Pulmonary artery endothelial cell (primary cell): ENCODE measurements at regions not wholly inside any gene's neighbourhood (a gene's known extent, or its start where the extent isn't known, plus 50 kb on each side); places are given as distances from the start of the nearest gene placed in this dataset.
A peak's percentile ranks its signal among the peaks of the same experiment; 100 is the strongest.
"Not testable (repeated sequence)": the region's sequence is repeated elsewhere in the genome, so short reads cannot be mapped to it uniquely, and the experiment has no call there.

ENCODE experiments used
- DNase-seq: peaks from one replicate; pipeline ENCODE4 v3.0.0-alpha.2; 2011; ENCODE audit warnings: low read depth, low spot score

- no peak for DNase-seq
Observed at GRCh38 chr12:77225373-77225772, 160.0 kb upstream of the E2F7 start.

GRCh38 chr12:77224346-77224745, 159.0 kb upstream of the E2F7 start:
- DNase-seq: no peak

GRCh38 chr12:77222336-77222735, 157.0 kb upstream of the E2F7 start:
- DNase-seq: no peak

DNA sequence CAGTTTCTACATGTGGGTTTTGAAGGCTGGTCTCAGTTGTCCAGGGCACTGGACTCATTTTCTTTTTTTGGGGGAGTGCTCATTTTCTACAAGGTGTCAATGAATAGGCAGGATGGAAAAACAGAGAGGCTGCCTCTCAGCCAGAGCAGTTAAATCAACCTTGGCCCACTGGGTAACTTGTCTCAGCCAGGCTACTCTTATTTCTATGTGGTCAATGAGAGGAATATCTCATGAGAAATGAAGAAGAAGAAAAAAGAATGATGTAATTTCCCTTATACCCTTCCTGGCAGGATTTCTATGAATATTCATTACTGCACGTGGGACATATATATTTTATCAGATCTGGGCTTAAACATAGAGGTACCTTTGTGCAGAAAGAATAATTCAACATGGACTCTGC, 155.2 kb upstream of the E2F7 start:
- no peak for DNase-seq

DNA sequence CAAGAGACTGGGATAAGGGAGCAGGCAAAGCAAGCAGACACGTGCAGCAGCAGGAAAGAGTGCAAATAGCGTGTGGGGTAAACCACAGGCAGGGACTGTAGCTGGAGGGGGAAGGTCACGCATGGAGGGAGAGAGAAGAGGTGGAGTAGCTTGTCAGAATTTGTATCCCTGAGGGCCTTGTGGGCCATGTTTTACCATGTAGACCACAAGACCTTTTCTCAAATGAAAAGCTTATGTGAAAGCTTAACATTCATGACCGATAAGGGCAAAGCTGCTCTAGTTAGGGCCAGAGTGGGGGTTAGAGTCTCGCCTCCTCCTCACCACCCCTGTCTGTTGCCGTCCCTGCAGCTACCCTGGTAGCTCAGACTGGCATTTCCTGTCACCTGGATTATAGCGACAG, 152.9 kb upstream of the E2F7 start:
- no peak for DNase-seq

- not testable (repeated sequence) for DNase-seq
Observed at GRCh38 chr12:77216136-77216535, 150.8 kb upstream of the E2F7 start.

DNA sequence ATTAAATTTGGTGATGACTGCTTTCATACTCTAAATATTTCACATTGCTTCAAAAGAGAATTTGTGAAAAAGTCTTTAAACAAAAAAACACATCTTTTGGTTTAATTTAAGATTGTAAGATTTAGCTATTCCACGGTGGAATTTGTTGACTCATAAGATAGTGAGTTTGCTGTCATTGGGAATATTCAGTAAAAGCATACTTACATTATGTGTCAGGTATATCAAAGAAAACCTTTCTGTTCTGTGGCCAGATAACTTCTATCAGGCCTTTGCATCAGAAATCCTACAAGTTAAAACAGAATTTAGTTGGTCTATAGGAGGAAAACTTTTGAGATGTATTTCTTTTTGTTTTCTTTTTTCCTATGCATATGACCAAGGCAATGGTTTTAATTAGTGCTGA, 148.8 kb upstream of the E2F7 start:
- DNase-seq: no peak

GRCh38 chr12:77213319-77213718, 147.9 kb upstream of the E2F7 start:
- peak; percentile 89 for DNase-seq

GRCh38 chr12:77210724-77211123, 145.4 kb upstream of the E2F7 start:
- DNase-seq: no peak

DNA sequence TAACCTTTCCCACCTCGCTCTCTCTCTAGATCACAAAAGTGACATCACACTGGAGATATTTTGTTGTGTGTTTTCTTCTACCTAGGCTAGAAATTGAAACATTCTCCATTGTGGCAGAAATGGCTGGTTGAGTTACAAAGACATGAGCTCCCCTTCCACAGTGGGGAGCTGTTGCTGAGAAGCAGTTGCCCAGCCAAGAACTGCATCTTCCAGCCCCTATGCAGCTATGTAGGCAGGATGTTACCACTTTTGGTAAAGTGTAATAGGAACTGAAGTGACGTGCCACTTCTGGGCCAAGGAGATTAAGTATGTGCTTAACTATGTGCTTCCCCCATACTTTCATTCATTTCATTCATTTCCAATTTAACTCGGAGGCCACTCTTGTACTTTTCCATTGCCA, 138.7 kb upstream of the E2F7 start:
- no peak for DNase-seq

DNA sequence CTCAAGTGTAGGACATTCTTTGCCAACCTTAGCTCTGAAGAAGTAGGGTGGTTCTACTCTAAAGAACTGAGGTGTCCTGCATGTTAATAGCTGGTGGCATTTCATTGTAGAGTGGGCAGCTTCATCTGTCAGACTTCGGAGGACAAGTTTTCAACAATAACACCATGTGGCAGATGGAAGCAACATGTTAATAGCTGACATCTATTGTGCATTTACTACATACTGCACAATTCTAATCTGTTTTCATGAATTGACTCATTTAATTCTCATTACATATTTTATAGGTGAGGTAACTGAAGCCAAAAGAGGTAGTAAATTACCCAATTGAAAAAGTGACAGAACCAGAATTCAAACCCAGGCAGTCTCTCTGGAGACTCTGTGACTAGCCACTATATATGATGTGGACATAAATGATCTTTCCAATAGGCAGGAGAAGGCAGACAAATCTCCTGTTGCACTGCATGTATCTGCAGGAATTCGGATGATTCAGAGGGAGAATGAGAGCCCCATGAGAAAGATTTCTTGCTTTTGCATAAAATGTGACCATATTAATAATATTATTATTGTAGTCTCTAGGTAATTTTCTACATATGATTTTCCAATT, 137.2 kb upstream of the E2F7 start:
- DNase-seq: no peak

DNA sequence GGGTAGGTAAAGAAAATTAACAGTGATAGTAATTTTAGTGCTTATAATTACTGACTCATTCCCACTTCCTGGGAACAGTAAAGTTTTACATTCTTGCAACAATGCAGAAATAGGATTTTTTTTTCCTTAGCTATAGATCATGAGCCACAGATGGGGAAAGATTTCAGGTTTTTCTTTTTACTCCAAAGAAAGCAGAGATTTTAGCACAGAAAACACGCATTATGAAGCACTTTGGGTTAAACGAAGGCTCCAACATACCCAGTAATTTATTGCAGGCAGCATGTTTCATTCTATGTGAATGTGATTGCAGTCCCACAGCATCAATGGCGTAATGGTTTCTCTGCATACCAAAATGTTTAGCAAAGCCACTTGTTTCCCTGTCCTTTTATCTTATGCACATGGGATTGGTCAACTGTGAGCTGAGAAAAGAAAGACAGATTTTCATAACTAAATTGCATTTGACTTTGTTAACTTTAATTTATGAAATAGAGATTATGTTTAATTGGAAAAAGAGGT, 124.6 kb upstream of the E2F7 start:
- no peak for DNase-seq

DNA sequence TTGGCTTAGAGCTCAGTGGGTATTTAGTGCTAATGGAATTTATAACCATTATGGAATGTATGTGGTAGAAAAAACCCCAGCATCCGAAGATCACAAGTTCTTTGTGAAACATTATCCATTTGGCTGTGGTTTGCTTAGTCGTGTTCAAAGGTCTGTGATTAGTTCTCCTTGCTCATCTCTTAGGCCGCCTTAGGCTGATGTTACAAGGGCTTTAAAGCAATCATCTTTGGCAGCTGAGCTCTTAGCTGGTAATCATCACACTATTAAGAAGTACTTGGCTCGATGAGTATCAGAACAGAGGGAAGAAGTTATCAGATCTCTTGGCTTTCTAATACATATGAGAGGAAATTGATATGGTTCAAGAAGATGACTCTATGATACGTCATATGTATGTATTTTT, 124.1 kb upstream of the E2F7 start:
- no peak for DNase-seq

DNA sequence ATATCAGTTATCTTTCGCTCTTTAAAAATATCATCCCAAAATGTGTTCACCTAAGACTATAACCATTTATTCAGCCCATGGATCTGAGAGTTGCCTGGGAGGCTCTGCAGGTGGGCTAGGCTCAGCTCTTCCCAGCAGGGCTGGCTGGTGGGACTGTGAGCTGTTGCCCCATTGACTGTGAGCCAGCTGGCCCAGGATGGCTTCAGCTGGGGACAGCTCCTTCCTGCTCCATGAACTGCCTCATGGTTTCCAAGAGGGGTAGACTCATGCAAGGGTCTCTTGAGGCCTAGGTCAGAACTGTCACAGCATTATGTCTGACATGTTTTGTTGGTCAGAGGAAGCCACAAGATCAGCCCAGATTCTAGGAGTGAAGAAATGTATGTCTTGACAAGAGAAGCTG, 114.1 kb upstream of the E2F7 start:
- DNase-seq: no peak

- DNase-seq: no peak
Observed at GRCh38 chr12:77167801-77168200, 102.4 kb upstream of the E2F7 start.

DNA sequence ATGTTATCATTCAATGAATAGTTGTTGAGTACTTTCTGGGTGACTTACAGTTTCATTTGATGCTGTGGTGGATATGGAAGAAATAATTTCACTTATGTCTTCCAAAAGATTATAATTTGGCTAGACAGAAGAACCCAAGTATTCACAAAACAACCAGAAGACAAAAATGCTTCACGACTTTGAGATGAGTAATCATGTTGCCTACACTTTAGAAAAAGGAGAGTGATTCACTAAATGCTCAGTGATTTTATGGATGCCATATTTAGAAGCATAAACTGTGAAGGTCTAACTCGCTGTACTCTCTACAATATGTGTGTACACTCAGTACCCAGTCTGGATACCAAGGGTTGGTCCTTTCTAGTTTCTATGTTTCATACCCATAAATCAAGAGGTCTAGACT, 101.3 kb upstream of the E2F7 start:
- DNase-seq: no peak

DNA sequence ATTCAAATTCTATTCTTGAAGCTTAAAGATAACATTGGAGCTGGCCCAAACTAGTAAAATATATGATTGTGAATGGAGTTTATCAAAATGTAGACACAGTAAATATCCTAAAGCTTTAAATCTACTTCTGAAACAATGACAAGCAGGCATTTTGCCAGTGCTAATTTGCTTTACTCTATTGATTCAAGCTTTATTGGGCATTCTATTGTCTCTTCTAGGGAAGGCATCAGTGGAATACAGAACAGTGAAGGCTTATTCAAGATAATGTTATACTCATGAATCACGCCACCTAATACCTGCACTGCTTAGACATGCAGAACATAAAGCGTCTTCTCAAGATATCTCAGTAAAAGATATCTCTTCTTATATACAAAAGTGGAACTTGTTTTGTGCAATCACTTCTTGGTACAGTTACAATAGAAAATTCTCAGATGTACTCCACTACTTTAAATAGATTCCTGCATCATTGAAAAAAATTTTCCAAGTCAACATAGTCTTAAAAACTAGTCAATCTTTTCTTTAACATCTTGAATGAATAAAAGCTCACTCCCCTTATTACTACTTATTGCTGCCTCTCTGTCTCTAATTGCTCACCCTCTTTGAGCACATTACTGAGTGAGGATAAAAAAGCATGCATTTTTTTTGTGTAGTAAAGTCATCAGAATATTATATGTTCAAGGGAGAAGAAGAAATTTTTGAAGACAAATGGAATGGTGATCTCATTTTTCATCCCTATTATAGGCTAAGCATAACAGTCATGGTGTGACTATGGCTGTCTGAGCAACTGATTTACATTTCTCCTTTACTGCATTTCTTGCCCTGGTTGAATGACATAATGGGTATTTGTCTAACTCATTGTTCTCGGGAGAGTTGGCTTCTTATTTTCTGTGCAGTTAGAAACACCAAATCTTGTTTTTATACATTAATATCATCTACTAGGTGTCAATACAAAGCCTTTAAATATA, 98.0 kb upstream of the E2F7 start:
- no peak for DNase-seq

GRCh38 chr12:77161944-77162343, 96.6 kb upstream of the E2F7 start:
- no peak for DNase-seq

DNA sequence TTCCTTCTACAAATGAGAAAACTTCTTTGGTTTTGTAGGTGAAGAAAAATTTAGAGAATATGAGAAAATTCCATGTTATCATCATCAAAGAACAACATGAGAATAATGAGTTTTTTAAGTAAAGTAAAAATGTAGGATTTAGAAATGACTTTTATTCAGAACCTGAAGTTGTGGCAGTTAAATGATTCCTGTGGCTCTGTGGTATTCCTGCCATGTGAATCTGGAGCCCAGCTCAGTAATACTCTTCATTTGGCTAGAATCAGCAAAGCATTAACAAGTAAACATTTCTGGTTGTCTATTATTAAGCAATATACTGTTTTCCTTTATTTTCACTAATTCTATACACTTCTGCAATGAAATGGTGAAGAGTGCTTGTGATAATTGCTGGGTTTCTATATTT, 95.6 kb upstream of the E2F7 start:
- DNase-seq: no peak

GRCh38 chr12:77153706-77154105, 88.3 kb upstream of the E2F7 start:
- no peak for DNase-seq

DNA sequence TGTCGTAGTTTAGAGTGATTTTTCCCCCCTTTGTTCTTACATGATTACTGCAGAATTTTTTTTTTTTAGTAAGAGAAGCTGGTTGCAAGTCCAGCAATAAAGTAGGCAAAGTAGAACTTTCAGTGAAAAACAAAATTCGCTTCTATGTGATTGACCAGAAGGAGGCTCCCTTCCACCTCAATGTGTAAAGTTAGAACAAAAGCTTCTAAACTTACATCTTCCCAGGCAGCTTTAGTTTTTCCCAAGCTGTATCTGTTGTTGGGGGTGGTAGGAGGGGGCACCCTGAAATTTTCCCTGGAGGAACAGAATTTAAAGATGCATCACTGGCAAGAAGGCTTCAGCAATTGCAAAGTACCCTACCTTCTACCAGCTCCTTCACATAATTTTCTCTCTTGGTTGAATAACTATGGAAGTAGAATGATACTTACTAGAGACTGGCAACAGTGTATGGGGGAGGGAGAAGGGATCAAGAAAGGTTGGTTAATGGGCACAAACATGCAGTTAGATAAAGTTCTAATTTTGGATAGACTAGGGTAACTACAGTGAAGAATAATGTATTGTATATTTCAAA, 87.3 kb upstream of the E2F7 start:
- DNase-seq: peak; percentile 7

GRCh38 chr12:77151030-77151429, 85.7 kb upstream of the E2F7 start:
- DNase-seq: no peak
